Mammary epithelial cell (primary cell): ENCODE measurements at regions not wholly inside any gene's neighbourhood (a gene's known extent, or its start where the extent isn't known, plus 50 kb on each side); places are given as distances from the start of the nearest gene placed in this dataset.

Experiments
- CTCF ChIP-seq, 2 donors: IDR thresholded peaks in 1 of 2; conservative IDR thresholded peaks in 1 of 2; 2 replicates each; pipeline ENCODE4 v1.5.1; 2011 to 2012; ENCODE audit warnings: inconsistent platforms in 2 of 2, low read length in 2 of 2, mild to moderate bottlenecking in 2 of 2, control low read depth in 1 of 2, low read depth in 1 of 2; ENCODE audit not compliant: insufficient read depth in 1 of 2; ENCODE audit errors: extremely low read depth in 1 of 2
- EZH2 ChIP-seq: IDR thresholded peaks from 2 replicates; pipeline ENCODE4 v1.6.1; 2012; ENCODE audit warnings: low read length, inconsistent platforms, borderline replicate concordance

GRCh38 chr2:155663265-155663664 is 669.3 kb downstream of the NR4A2 start:
- no peak for TF ChIP-seq CTCF (conservative IDR thresholded peaks at IDR 0.05 in 1 of 2, IDR thresholded peaks at IDR 0.05 in 1 of 2; ENCODE audit: extremely low read depth in 1 of 2, insufficient read depth in 1 of 2, low read depth in 1 of 2, low read length in 2 of 2)
- TF ChIP-seq EZH2, result no peak
